ENCODE measurements at regions not wholly inside any gene's neighbourhood (a gene's known extent, or its start where the extent isn't known, plus 50 kb on each side); places are given as distances from the start of the nearest gene placed in this dataset.

DNA sequence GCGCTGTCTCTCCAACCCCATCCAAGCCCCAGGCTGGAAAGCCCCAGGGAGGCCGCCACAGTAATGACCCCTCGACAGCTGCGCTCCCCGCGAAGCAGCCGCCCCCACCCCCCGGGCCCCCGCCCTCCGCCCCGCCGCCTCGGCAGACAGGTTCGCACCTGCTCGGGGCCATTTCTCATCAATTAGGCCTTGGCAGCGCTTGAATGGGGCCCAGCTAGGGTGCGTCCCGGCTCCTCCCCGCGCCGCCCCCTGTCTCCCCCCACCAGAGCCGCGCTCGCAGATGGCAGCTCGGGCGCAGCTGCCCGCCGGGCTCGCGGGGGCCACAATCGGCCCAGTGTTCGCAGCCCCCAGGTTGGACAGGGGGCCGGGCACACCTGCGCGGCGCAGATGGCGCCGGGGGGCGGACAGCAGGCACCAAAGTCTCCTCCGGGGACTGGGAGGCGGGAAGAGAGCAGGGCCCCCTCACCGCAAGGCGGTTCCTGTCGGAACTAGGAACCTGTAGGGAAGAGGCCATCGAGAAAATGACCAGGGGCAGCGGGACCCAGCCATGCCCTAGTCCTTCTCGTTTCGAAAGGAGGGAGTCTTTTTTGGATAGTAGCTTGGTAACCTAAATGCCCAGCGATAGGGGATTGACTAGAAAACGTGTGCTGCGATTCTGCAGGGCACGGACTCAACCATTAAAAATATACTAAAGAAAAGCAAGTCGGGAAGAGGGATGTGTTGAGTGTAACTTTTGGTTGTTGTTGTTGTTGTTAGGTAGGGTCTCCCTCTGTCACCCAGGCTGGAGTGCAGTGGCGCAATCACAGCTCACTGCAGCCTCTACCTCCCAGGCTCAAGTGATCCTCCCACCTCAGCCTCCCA is 83.2 kb upstream of the EYA2 start:
- DNase-seq (ENCODE audit: low spot score), result no peak

- peak; percentile 70 for DNase-seq (ENCODE audit: low spot score)
Measured at GRCh38 chr20:46814366-46815232, 80.0 kb upstream of the EYA2 start.

GRCh38 chr20:46816097-46816496 is 78.5 kb upstream of the EYA2 start:
- no peak for DNase-seq (ENCODE audit: low spot score)

GRCh38 chr20:46816886-46817638 is 77.6 kb upstream of the EYA2 start:
- no peak for DNase-seq (ENCODE audit: low spot score)

- DNase-seq (ENCODE audit: low spot score), result no peak
Measured at GRCh38 chr20:46820682-46821081, 74.0 kb upstream of the EYA2 start.

DNA sequence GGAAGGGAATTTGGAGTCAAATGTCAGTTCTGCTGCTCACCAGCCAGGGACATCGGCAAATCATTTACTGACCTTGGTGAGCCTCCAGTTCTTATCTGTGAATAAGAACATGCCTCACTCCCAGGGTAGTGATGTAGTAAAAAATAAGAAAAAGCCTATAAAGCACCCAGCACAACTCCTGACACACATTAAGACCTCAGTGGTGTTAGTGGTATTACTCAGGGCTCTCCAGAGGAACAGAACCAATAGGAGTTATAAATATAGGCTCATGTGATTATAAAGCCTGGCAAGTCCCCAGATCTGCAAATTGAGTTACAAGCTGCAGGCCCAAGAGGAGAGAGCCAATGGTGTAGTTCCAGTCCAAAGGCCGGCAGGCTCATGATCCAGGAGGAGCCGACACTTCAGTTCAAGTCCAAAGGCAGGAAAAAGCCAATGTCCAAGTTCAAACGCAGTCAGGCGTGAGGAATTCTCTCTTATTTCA is 71.3 kb upstream of the EYA2 start:
- DNase-seq (ENCODE audit: low spot score), result no peak

DNA sequence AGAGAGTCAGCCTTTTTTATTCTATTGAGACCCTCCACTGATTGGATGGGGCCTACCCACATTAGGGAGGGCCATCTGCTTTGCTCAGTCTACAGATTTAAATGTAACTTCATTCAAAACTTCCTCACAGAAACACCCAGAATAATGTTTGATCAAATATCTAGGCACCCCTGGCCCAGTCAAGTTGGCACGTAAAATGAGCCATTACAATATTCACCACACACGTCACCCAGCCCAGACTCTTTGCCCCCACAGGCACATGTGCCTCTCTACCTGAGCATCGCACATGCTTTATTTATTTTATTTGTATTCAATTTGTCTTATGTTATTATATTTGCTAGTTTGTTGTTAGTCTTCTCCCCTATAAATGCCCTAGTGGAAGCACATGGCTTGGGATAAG is 70.9 kb upstream of the EYA2 start:
- no peak for DNase-seq (ENCODE audit: low spot score)

- DNase-seq (ENCODE audit: low spot score), result no peak
Measured at GRCh38 chr20:46826343-46826984, 68.2 kb upstream of the EYA2 start.

- DNase-seq (ENCODE audit: low spot score), result no peak
Measured at GRCh38 chr20:46827718-46828458, 66.8 kb upstream of the EYA2 start.

GRCh38 chr20:46828471-46828870 is 66.2 kb upstream of the EYA2 start:
- no peak for DNase-seq (ENCODE audit: low spot score)

DNA sequence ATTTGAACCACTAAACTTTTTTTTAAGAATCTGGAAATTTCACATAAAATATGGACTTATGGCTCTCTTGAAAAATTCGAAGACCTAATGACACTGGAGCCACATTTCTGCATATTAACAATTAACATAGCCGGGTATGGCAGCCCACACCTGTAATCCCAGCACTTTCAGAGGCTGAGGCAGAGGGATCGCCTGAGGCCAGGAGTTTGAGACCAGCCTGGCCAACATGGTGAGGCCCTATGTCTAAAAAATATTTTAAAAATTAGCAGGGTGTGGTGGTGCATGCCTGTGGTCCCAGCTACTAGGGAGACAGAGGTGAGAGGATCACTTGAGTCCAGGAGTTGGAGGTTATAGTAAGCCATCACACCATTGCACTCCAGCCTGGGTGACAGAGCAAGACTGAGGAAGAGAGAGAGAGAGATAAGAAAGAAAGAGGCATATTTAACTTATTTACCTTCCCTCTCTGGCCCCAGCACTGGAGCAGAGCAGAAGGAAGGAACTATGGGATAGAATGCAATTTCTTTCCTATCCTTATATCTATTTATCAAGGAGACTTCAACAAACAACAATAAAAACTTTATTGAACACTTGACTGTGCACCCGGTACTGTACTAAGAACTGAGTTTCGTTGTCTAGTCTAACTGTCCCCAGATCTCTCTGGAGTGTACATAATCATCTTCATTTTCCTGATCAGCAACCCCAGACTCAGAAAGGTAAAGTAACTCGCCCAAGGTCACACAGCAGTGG is 63.6 kb upstream of the EYA2 start:
- no peak for DNase-seq (ENCODE audit: low spot score)

- DNase-seq (ENCODE audit: low spot score), result no peak
Measured at GRCh38 chr20:46831633-46832011, 63.0 kb upstream of the EYA2 start.

GRCh38 chr20:46832555-46832954 is 62.1 kb upstream of the EYA2 start:
- DNase-seq (ENCODE audit: low spot score), result no peak

DNA sequence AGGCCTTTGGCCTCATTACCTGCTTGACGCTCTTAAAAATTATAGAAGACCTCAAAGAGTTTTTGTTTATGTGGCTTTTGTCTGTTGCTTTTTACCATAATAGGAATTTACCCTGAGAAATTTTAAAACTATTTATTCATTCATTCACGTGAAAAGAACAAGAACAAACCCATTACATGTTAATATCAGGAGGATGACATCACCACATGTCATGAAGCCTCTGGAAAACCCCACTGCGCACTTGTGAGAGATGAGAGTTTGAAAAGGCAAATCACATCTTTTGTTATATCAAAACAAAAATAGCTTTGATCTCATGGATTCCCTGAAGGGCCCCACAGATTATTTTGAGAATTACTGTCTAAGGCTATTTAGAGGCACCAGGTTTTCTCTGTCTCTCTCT is 61.3 kb upstream of the EYA2 start:
- DNase-seq (ENCODE audit: low spot score), result no peak

GRCh38 chr20:46835418-46835817 is 59.2 kb upstream of the EYA2 start:
- DNase-seq (ENCODE audit: low spot score), result no peak

DNA sequence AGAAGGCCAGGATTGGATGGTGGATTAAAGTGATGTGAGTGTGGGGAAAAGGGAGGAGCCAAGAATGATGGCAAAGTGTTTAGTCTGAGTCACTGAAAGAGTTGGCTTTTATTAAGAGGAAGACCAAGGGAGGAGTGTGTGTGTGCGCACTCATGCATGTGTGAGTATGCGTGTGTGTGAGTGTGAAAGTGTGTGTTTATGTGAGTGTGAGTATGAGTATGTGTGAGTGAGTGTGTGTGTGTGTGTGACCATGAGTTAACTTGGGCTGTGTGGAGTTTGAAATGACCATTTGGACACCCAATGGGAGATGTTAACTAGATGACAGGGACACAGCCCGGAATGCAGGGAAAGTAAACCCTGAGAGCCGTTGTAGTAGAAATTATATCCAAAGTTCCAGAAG is 57.6 kb upstream of the EYA2 start:
- DNase-seq (ENCODE audit: low spot score), result no peak

DNA sequence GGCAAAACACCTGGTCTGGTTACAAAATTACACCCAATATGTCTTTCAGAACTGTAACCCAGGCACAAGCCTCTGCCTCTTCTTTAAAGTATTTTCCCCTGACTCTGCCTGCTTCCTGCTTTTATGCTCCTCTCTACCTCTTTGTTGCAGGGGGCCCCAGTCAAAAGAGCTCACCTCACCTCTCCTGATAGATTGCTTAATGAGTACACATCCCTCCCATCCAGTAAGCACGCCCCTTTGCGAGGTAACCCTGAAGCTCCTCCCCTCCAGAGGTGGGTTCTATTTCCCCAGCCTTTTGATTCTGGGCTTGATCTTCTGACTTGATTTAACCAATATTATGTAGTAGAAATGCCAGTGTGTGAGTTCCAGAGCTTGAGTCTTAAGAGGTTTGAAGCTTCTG is 56.6 kb upstream of the EYA2 start:
- DNase-seq (ENCODE audit: low spot score), result peak; percentile 23

GRCh38 chr20:46840054-46840729 is 54.5 kb upstream of the EYA2 start:
- DNase-seq (ENCODE audit: low spot score), result no peak
